Panc1 (cell line): ENCODE measurements at regions not wholly inside any gene's neighbourhood (a gene's known extent, or its start where the extent isn't known, plus 50 kb on each side); places are given as distances from the start of the nearest gene placed in this dataset.

ENCODE experiments used
- ATAC-seq: fragments of 200-7000 bp; cut with Tn5 transposase; 2 replicates; pipeline ENCODE4 v1.9.1; 2020; ENCODE audit warnings: mild to moderate bottlenecking, moderate library complexity
- BruUV-seq: library from RNA; stranded (reverse); fragments of 400-500 nt; replicated peaks from 2 replicates; lab custom pipeline; 2021; lab: Mats Ljungman, UMichigan
- CTCF ChIA-PET: fragments of 300-600 bp; sonication (Branson Sonifier 250); formaldehyde crosslinking; loops from one replicate; lab custom pipeline; 2022; ENCODE audit warnings: antibody characterized with exemption; lab: Charles Lee
- POLR2A ChIA-PET: fragments of 300-600 bp; sonication (Branson Sonifier 250); formaldehyde crosslinking; loops from one replicate; lab custom pipeline; 2022; ENCODE audit warnings: antibody characterized with exemption; lab: Charles Lee
- DNase-seq: peaks from one replicate; pipeline ENCODE4 v3.0.0-alpha.2; 2010; ENCODE audit warnings: low read depth, low spot score
- H3K27ac ChIP-seq: 2 replicates; pipeline ENCODE4 v1.5.1; 2011; ENCODE audit warnings: mild to moderate bottlenecking, low read length, inconsistent platforms
- H3K27me3 ChIP-seq: fragments of 200-500 bp; sonication (Bioruptor generic); 2 replicates; pipeline ENCODE4 v1.6.0; 2014; ENCODE audit warnings: low read length, inconsistent platforms; ENCODE audit not compliant: control insufficient read depth, insufficient read depth
- H3K36me3 ChIP-seq: fragments of 200-500 bp; sonication (Bioruptor generic); 2 replicates; pipeline ENCODE4 v1.5.1; 2014; ENCODE audit warnings: inconsistent platforms, mild to moderate bottlenecking, low read length, moderate library complexity; ENCODE audit not compliant: control insufficient read depth, insufficient read depth
- H3K4me1 ChIP-seq: 2 replicates; pipeline ENCODE4 v1.5.1; 2011; ENCODE audit warnings: inconsistent platforms, mild to moderate bottlenecking, low read length, moderate library complexity; ENCODE audit not compliant: control insufficient read depth, insufficient read depth
- H3K4me3 ChIP-seq, 2 experiments: 2 replicates each; pipeline ENCODE4 v1.5.1; 2011 to 2012; ENCODE audit warnings: low read depth in 2 of 2, low read length in 2 of 2, mild to moderate bottlenecking in 2 of 2, inconsistent platforms in 1 of 2, moderate library complexity in 1 of 2
- H3K9me3 ChIP-seq: fragments of 200-500 bp; sonication (Bioruptor generic); 2 replicates; pipeline ENCODE4 v1.5.1; 2014; ENCODE audit warnings: low read depth, mild to moderate bottlenecking, inconsistent platforms, low read length, moderate library complexity; ENCODE audit not compliant: control insufficient read depth, insufficient read depth
- POLR2AphosphoS5 ChIP-seq: IDR thresholded peaks from 2 replicates; pipeline ENCODE4 v1.6.1; 2012; ENCODE audit warnings: mild to moderate bottlenecking, low read depth, low read length, moderate library complexity
- SIN3A ChIP-seq: IDR thresholded peaks from 2 replicates; pipeline ENCODE4 v1.6.1; 2012; ENCODE audit warnings: low read depth, mild to moderate bottlenecking, low read length, moderate library complexity, borderline replicate concordance; ENCODE audit not compliant: insufficient read depth
- TCF7L2 ChIP-seq: IDR thresholded peaks from 2 replicates; pipeline ENCODE4 v1.6.1; 2011; ENCODE audit warnings: mild to moderate bottlenecking, low read depth, low read length, inconsistent platforms
- in situ Hi-C: cut with HindIII; loops from 2 replicates; pipeline ENCODE4 v1.10.0; 2016; ENCODE audit warnings: low sequenced_read_pairs, low pct_unique_long_range_greater_than_20kb
- intact Hi-C: fragments of 100-400 bp; cut with micrococcal nuclease; formaldehyde crosslinking; loops from one replicate; pipeline ENCODE4 v1.10.0; 2022; ENCODE audit not compliant: unreplicated experiment
- TF ChIP-seq, protein P1 (sequence below), 2 experiments: IDR thresholded peaks; 2 replicates each; pipeline ENCODE4 v1.6.1; 2011 to 2012; ENCODE audit warnings: low read depth in 2 of 2, control low read depth in 1 of 2, low read length in 1 of 2, mild to moderate bottlenecking in 1 of 2, moderate library complexity in 1 of 2; ENCODE audit not compliant: insufficient read depth in 1 of 2
- TF ChIP-seq, protein P2 (sequence below): fragments of 450-650 bp; IDR thresholded peaks from 2 replicates; pipeline ENCODE4 v1.5.1; 2017; ENCODE audit warnings: mild to moderate bottlenecking

DNA sequence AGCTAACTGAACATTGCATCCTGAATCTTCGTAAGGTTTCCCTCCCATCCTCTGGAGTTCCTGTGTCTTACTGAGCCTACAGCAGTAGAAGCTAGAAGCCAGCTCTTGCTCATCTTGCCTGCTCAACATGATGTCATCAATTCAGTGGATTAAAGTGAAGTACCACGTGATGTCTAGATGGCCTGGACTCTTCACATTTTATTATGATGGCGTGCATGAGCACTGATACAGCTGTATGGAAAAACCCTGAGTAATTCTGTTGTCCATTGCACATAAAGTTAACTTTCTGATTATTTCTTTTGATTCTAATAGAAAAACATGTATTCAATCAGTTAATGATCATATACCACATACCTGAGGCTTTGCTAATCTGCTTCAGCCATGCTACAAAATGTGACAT is 2387.7 kb upstream of the TENM3 start:
- TF ChIP-seq POLR2AphosphoS5 = no peak
- TF ChIP-seq, protein P1, sequence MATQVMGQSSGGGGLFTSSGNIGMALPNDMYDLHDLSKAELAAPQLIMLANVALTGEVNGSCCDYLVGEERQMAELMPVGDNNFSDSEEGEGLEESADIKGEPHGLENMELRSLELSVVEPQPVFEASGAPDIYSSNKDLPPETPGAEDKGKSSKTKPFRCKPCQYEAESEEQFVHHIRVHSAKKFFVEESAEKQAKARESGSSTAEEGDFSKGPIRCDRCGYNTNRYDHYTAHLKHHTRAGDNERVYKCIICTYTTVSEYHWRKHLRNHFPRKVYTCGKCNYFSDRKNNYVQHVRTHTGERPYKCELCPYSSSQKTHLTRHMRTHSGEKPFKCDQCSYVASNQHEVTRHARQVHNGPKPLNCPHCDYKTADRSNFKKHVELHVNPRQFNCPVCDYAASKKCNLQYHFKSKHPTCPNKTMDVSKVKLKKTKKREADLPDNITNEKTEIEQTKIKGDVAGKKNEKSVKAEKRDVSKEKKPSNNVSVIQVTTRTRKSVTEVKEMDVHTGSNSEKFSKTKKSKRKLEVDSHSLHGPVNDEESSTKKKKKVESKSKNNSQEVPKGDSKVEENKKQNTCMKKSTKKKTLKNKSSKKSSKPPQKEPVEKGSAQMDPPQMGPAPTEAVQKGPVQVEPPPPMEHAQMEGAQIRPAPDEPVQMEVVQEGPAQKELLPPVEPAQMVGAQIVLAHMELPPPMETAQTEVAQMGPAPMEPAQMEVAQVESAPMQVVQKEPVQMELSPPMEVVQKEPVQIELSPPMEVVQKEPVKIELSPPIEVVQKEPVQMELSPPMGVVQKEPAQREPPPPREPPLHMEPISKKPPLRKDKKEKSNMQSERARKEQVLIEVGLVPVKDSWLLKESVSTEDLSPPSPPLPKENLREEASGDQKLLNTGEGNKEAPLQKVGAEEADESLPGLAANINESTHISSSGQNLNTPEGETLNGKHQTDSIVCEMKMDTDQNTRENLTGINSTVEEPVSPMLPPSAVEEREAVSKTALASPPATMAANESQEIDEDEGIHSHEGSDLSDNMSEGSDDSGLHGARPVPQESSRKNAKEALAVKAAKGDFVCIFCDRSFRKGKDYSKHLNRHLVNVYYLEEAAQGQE (IDR thresholded peaks at IDR 0.05; ENCODE audit: insufficient read depth in 1 of 2, low read depth in 2 of 2, low read length in 1 of 2) = no peak
- TF ChIP-seq SIN3A = no peak
- no peak for TF ChIP-seq TCF7L2
- TF ChIP-seq, protein P2, sequence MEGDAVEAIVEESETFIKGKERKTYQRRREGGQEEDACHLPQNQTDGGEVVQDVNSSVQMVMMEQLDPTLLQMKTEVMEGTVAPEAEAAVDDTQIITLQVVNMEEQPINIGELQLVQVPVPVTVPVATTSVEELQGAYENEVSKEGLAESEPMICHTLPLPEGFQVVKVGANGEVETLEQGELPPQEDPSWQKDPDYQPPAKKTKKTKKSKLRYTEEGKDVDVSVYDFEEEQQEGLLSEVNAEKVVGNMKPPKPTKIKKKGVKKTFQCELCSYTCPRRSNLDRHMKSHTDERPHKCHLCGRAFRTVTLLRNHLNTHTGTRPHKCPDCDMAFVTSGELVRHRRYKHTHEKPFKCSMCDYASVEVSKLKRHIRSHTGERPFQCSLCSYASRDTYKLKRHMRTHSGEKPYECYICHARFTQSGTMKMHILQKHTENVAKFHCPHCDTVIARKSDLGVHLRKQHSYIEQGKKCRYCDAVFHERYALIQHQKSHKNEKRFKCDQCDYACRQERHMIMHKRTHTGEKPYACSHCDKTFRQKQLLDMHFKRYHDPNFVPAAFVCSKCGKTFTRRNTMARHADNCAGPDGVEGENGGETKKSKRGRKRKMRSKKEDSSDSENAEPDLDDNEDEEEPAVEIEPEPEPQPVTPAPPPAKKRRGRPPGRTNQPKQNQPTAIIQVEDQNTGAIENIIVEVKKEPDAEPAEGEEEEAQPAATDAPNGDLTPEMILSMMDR = no peak
- DNase-seq (no peak), ATAC-seq (no peak)
- intact Hi-C loops = no loop called here
- Histone ChIP-seq H3K4me1 (no peaks in the 10 kb centered on the region), H3K27me3 (no peaks in the 10 kb centered on the region), H3K9me3 (no peaks in the 10 kb centered on the region), H3K36me3 (no peaks in the 10 kb centered on the region), H3K27ac (no peak overlapping the region), H3K4me3 (no peak overlapping the region)
- POLR2A ChIA-PET = no interaction called here
- in situ Hi-C loops = no loop called here
- CTCF ChIA-PET = no interaction called here
- no TSS peak for BruUV-seq

DNA sequence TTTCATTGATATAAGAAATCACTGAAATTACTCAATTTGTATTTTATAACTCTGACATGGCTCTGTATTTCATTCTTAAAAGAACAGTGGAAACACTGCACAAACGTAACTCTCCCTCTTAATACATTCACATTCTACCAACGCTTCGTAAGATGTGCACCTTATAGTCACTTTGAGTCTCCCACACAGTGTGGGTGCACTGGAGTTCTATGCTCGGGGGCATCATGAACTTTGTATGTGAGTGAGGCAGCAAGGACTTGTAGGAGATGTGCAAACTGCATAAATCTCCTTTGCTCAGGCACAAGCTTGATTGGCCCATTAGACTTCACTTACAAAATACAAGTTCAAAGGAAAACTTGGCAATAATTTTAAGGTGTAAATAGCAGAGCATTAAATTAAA is 2385.0 kb upstream of the TENM3 start:
- intact Hi-C loops = no loop called here
- CTCF ChIA-PET = no interaction called here
- Histone ChIP-seq H3K27me3 (no peaks in the 10 kb centered on the region), H3K27ac (no peak overlapping the region), H3K4me3 (no peak overlapping the region), H3K9me3 (no peaks in the 10 kb centered on the region), H3K36me3 (no peaks in the 10 kb centered on the region), H3K4me1 (no peaks in the 10 kb centered on the region)
- DNase-seq = no peak
- no peak for ATAC-seq
- no TSS peak for BruUV-seq
- in situ Hi-C loops = no loop called here
- POLR2A ChIA-PET = no interaction called here
- no peak for TF ChIP-seq TCF7L2
- TF ChIP-seq, protein P1 (IDR thresholded peaks at IDR 0.05; ENCODE audit: insufficient read depth in 1 of 2, low read depth in 2 of 2, low read length in 1 of 2) = no peak
- TF ChIP-seq SIN3A = no peak
- TF ChIP-seq, protein P2 = no peak
- no peak for TF ChIP-seq POLR2AphosphoS5
